Heart right ventricle (tissue), 16 donors: ENCODE measurements at regions not wholly inside any gene's neighbourhood (a gene's known extent, or its start where the extent isn't known, plus 50 kb on each side); places are given as distances from the start of the nearest gene placed in this dataset.

Source experiments
- ATAC-seq, 8 donors: fragments of 200-7000 bp; cut with Tn5 transposase; one replicate each; pipeline ENCODE4 v1.9.1; 2020; ENCODE audit warnings: mild to moderate bottlenecking in 8 of 8, moderate library complexity in 8 of 8, moderate number of reproducible peaks in 1 of 8
- DNase-seq, 2 donors: peaks; one replicate each; pipeline ENCODE4 v3.0.0-alpha.2; 2020
- H3K27ac ChIP-seq, 10 donors: fragments of 200-600 bp; sonication (generic) in 2 of 10; one replicate each; pipeline versions ENCODE4 v1.5.0 to v1.8.0; 2020 to 2022; ENCODE audit warnings: mild to moderate bottlenecking in 3 of 10
- H3K27me3 ChIP-seq, 7 donors: fragments of 200-600 bp; one replicate each; pipeline ENCODE4 v1.8.0; 2021 to 2022; ENCODE audit warnings: mild to moderate bottlenecking in 2 of 7
- H3K36me3 ChIP-seq, 9 donors: fragments of 200-600 bp; sonication (generic) in 1 of 9; one replicate each; pipeline versions ENCODE4 v1.5.0 to v1.8.0; 2020 to 2022; ENCODE audit warnings: mild to moderate bottlenecking in 2 of 9
- H3K4me1 ChIP-seq, 9 donors: fragments of 200-600 bp; sonication (generic) in 1 of 9; one replicate each; pipeline versions ENCODE4 v1.5.0 to v1.8.0; 2020 to 2022; ENCODE audit warnings: mild to moderate bottlenecking in 4 of 9
- H3K4me3 ChIP-seq, 10 donors: fragments of 200-600 bp; sonication (generic) in 2 of 10; one replicate each; pipeline versions ENCODE4 v1.5.0 to v1.8.0; 2020 to 2022; ENCODE audit warnings: mild to moderate bottlenecking in 7 of 10, moderate library complexity in 2 of 10
- H3K9me3 ChIP-seq, 11 donors: fragments of 200-600 bp in 10 of 11; sonication (generic) in 2 of 11; one replicate each; pipeline versions ENCODE4 v1.5.0 to v1.8.0; 2013 to 2022; ENCODE audit warnings: mild to moderate bottlenecking in 2 of 11, control low read depth in 1 of 11, moderate library complexity in 1 of 11
- CTCF ChIP-seq, 9 donors: fragments of 200-600 bp; sonication (generic) in 2 of 9; IDR thresholded peaks; one replicate each; pipeline versions ENCODE4 v1.5.0 to v1.8.0; 2021 to 2022; ENCODE audit warnings: antibody characterized with exemption in 9 of 9, mild to moderate bottlenecking in 5 of 9, moderate library complexity in 1 of 9
- WGBS, 2 donors: extraction: QIAGEN DNeasy Blood & Tissue Kit; methylation state at CpG; one replicate each; pipeline ENCODE4 v1.1.7; 2013; ENCODE audit warnings: inconsistent platforms in 1 of 2; 5-methylcytosine and 5-hydroxymethylcytosine counted together
- intact Hi-C, 10 donors: fragments of 100-400 bp; cut with DNase I; formaldehyde crosslinking; loops; one replicate each; pipeline versions ENCODE4 v1.11.1 to v1.14.2; 2022
- donor health status: Arrhythmogenic right ventricular cardiomyopathy.
- donor health status: ischemic (EF 13 %, LVEDD 7.1; RV severe dilation, severe dysfunction).
- donor health status: healthy with polysubstance abuse.
- donor health status: DM: no; HTN: yes; CAD: no.
- donor health status: DM: no; HTN: no; CAD: no.
- donor health status: ischemic (EF 25% LVEDD 6.9; RV normal size, moderate dysfunction).
- donor health status: ischemic (EF 25% LVEDD 5.7; RV mildly dilated, moderate dysfunction).
- donor health status: healthy.
- donor health status: DM: yes; HTN: yes; CAD: no.
- donor health status: Ischemic cardiomyopathy.
- donor health status: ischemic (EF 35%, LVEDD 5.7; RV mildly dilated, moderate dysfunction).
- donor health status: nonischemic (EF 11% LVEDD 7.7; RV severe dilation, severe dysfunction).
- donor health status: DM: yes; HTN: yes; CAD: no.
- donor health status: PGD.
- donor health status: ischemic (EF 29% LVEDD 5.4; RV normal size, mild dysfunction).
- donor health status: nonischemic (EF 23%, LVEDD 6.1; RV moderate dilation, normal function).

GRCh38 chr5:2993301-2993700, 241.8 kb upstream of the IRX2 start:
- ATAC-seq: no peak

GRCh38 chr5:2992806-2993205, 241.3 kb upstream of the IRX2 start:
- Histone ChIP-seq H3K27me3 (peaks cover 0 to 32% (median 0%) of the 10 kb centered on the region in 7 donors), H3K9me3 (peaks cover 0 to 7% (median 0%) of the 10 kb centered on the region in 11 donors), H3K27ac (no peak overlapping the region), H3K4me1 (no peaks in the 10 kb centered on the region), H3K36me3 (no peaks in the 10 kb centered on the region), H3K4me3 (no peak overlapping the region)
- 84 to 85% methylated on average over 4 of the region's 4 CpGs for WGBS, 2 donors
- DNase-seq: no peak
- ATAC-seq: no peak
- intact Hi-C loops: no loop called here
- no peak for TF ChIP-seq CTCF (IDR thresholded peaks at IDR 0.05)

More at GRCh38 chr5:2993301-2993700, 241.8 kb upstream of the IRX2 start:
- no peak for TF ChIP-seq CTCF (IDR thresholded peaks at IDR 0.05)
- no peak overlapping the region for H3K27ac ChIP-seq
- H3K27me3 ChIP-seq: peaks cover 0 to 37% (median 0%) of the 10 kb centered on the region in 7 donors
- no peaks in the 10 kb centered on the region for H3K4me1 ChIP-seq
- no peak for DNase-seq
- H3K9me3 ChIP-seq: peaks cover 0 to 7% (median 0%) of the 10 kb centered on the region in 11 donors
- no peak overlapping the region for H3K4me3 ChIP-seq
- 61 to 68% methylated on average over 10 of the region's 10 CpGs for WGBS, 2 donors
- no peaks in the 10 kb centered on the region for H3K36me3 ChIP-seq
- intact Hi-C loops: no loop called here

- ATAC-seq: no peak
- no peak overlapping the region for H3K4me3 ChIP-seq
- WGBS, 2 donors: 25 to 42% methylated on average over 10 of the region's 10 CpGs
- no peaks in the 10 kb centered on the region for H3K4me1 ChIP-seq
- DNase-seq: no peak
- no peak overlapping the region for H3K27ac ChIP-seq
- H3K27me3 ChIP-seq: peaks cover 0 to 32% (median 0%) of the 10 kb centered on the region in 7 donors
- no peak for TF ChIP-seq CTCF (IDR thresholded peaks at IDR 0.05)
- peaks cover 0 to 7% (median 0%) of the 10 kb centered on the region in 11 donors for H3K9me3 ChIP-seq
- intact Hi-C loops: no loop called here
- no peaks in the 10 kb centered on the region for H3K36me3 ChIP-seq
Observed at GRCh38 chr5:2991884-2992283, 240.4 kb upstream of the IRX2 start.

- DNase-seq (no peak), ATAC-seq (no peak)
- TF ChIP-seq CTCF (IDR thresholded peaks at IDR 0.05): no peak
- intact Hi-C loops: no loop called here
- no peak overlapping the region for H3K4me3 ChIP-seq
- H3K4me1 ChIP-seq: no peaks in the 10 kb centered on the region
- H3K36me3 ChIP-seq: no peaks in the 10 kb centered on the region
- peaks cover 0 to 24% (median 0%) of the 10 kb centered on the region in 7 donors for H3K27me3 ChIP-seq
- no peak overlapping the region for H3K27ac ChIP-seq
- peaks cover 0 to 7% (median 0%) of the 10 kb centered on the region in 11 donors for H3K9me3 ChIP-seq
- WGBS, 2 donors: 26 to 32% methylated on average over 8 of the region's 8 CpGs
Observed at GRCh38 chr5:2989517-2989916, 238.0 kb upstream of the IRX2 start.
